ENCODE measurements at regions not wholly inside any gene's neighbourhood (a gene's known extent, or its start where the extent isn't known, plus 50 kb on each side); places are given as distances from the start of the nearest gene placed in this dataset.

GRCh38 chr16:56068314-56068713 is 123.0 kb upstream of the GNAO1 start (continued):
- TF ChIP-seq, protein P1, sequence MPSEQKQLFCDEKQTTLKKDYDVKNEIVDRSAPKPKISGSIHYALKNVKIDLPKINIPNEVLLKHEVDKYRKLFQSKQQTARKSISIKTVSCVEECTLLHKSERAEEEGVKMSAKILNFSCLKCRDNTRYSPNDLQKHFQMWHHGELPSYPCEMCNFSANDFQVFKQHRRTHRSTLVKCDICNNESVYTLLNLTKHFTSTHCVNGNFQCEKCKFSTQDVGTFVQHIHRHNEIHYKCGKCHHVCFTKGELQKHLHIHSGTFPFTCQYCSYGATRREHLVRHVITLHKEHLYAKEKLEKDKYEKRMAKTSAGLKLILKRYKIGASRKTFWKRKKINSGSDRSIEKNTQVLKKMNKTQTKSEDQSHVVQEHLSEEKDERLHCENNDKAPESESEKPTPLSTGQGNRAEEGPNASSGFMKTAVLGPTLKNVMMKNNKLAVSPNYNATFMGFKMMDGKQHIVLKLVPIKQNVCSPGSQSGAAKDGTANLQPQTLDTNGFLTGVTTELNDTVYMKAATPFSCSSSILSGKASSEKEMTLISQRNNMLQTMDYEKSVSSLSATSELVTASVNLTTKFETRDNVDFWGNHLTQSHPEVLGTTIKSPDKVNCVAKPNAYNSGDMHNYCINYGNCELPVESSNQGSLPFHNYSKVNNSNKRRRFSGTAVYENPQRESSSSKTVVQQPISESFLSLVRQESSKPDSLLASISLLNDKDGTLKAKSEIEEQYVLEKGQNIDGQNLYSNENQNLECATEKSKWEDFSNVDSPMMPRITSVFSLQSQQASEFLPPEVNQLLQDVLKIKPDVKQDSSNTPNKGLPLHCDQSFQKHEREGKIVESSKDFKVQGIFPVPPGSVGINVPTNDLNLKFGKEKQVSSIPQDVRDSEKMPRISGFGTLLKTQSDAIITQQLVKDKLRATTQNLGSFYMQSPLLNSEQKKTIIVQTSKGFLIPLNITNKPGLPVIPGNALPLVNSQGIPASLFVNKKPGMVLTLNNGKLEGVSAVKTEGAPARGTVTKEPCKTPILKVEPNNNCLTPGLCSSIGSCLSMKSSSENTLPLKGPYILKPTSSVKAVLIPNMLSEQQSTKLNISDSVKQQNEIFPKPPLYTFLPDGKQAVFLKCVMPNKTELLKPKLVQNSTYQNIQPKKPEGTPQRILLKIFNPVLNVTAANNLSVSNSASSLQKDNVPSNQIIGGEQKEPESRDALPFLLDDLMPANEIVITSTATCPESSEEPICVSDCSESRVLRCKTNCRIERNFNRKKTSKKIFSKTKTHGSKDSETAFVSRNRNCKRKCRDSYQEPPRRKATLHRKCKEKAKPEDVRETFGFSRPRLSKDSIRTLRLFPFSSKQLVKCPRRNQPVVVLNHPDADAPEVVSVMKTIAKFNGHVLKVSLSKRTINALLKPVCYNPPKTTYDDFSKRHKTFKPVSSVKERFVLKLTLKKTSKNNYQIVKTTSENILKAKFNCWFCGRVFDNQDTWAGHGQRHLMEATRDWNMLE (tag by site-specific recombination; conservative IDR thresholded peaks at IDR 0.05; ENCODE audit: low read depth) = no peak
- TF ChIP-seq ZNF350 (tag by site-specific recombination; IDR thresholded peaks at IDR 0.05) (no peak), KLF10 (tag by site-specific recombination; IDR thresholded peaks at IDR 0.05) (no peak), ZNF692 (tag by site-specific recombination; IDR thresholded peaks at IDR 0.05) (no peak), ZNF623 (tag by site-specific recombination; IDR thresholded peaks at IDR 0.05) (no peak), ZSCAN16 (tag by site-specific recombination; IDR thresholded peaks at IDR 0.05) (no peak), ZNF654 (tag by site-specific recombination; IDR thresholded peaks at IDR 0.05; ENCODE audit: low read depth) (no peak), KLF16 (tag by site-specific recombination; IDR thresholded peaks at IDR 0.05) (no peak), ZNF747 (tag by site-specific recombination; IDR thresholded peaks at IDR 0.05) (no peak)

GRCh38 chr16:56067406-56067805 is 123.9 kb upstream of the GNAO1 start:
- POLR2A ChIA-PET = no interaction called here
- CTCF ChIA-PET = interaction anchor here (1.5 kb wide), 1 partner anchor 251 kb away, joined by 3 read pairs; no protein-coding TSS in a partner anchor
- H3K4me3 ChIP-seq (ENCODE audit: low read depth, low read length) = no peak overlapping the region
- no peak overlapping the region for H3K27ac ChIP-seq (ENCODE audit: extremely low read depth, low read depth, low read length)
- no peaks in the 10 kb centered on the region for H3K4me1 ChIP-seq (ENCODE audit: control insufficient read depth, insufficient read depth, low read length)
- no peaks in the 10 kb centered on the region for H3K9me3 ChIP-seq (ENCODE audit: control insufficient read depth, insufficient read depth, low read depth, low read length)
- TF ChIP-seq, protein P2, sequence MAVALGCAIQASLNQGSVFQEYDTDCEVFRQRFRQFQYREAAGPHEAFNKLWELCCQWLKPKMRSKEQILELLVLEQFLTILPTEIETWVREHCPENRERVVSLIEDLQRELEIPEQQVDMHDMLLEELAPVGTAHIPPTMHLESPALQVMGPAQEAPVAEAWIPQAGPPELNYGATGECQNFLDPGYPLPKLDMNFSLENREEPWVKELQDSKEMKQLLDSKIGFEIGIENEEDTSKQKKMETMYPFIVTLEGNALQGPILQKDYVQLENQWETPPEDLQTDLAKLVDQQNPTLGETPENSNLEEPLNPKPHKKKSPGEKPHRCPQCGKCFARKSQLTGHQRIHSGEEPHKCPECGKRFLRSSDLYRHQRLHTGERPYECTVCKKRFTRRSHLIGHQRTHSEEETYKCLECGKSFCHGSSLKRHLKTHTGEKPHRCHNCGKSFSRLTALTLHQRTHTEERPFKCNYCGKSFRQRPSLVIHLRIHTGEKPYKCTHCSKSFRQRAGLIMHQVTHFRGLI (tag by site-specific recombination; IDR thresholded peaks at IDR 0.05) = no peak
- no peak for TF ChIP-seq ZNF707 (tag by site-specific recombination; IDR thresholded peaks at IDR 0.05)
- TF ChIP-seq ZNF571 (tag by site-specific recombination; IDR thresholded peaks at IDR 0.05) = no peak
- H3K36me3 ChIP-seq (ENCODE audit: control insufficient read depth in 2 of 2, insufficient read depth in 1 of 2, low read length in 2 of 2) = no peaks in the 10 kb centered on the region

DNA sequence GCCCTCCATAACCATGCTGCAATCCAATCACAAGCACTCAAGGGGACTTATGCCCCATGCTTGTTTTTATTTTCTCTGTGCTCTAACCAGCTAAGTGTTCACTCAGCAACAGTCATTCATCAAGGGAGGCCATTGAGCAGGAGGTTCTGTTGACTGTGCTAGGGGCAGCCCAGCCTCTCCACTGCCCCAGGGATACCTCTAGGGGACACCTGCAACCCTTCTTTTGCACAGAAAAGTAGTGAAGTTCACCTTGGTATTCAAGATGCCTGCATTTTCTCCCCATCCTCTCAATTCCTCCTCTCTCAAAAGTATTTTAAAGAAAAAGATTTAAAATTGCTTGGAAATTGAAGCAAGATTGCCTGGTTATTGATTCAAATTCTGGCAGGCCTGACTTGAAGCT is 124.7 kb upstream of the GNAO1 start:
- Histone ChIP-seq H3K27ac (ENCODE audit: extremely low read depth, low read depth, low read length) (no peak overlapping the region), H3K9me3 (ENCODE audit: control insufficient read depth, insufficient read depth, low read depth, low read length) (no peaks in the 10 kb centered on the region), H3K4me3 (ENCODE audit: low read depth, low read length) (no peak overlapping the region), H3K4me1 (ENCODE audit: control insufficient read depth, insufficient read depth, low read length) (no peaks in the 10 kb centered on the region), H3K36me3 (ENCODE audit: control insufficient read depth in 2 of 2, insufficient read depth in 1 of 2, low read length in 2 of 2) (no peaks in the 10 kb centered on the region)
- POLR2A ChIA-PET = no interaction called here
- CTCF ChIA-PET = no interaction called here
- TF ChIP-seq ZNF114 (tag by site-specific recombination; IDR thresholded peaks at IDR 0.05) (no peak), ZBTB7A (tag by site-specific recombination; IDR thresholded peaks at IDR 0.05; ENCODE audit: low read depth) (no peak), ZSCAN16 (tag by site-specific recombination; IDR thresholded peaks at IDR 0.05) (no peak), ZNF76 (tag by site-specific recombination; IDR thresholded peaks at IDR 0.05; ENCODE audit: borderline replicate concordance, low read depth) (no peak), GFI1B (tag by site-specific recombination; IDR thresholded peaks at IDR 0.05) (no peak), ZNF561 (tag by site-specific recombination; IDR thresholded peaks at IDR 0.05; ENCODE audit: borderline replicate concordance) (no peak), ZNF660 (tag by site-specific recombination; IDR thresholded peaks at IDR 0.05) (no peak), ZNF202 (tag by site-specific recombination; IDR thresholded peaks at IDR 0.05; ENCODE audit: borderline replicate concordance) (no peak), ZNF776 (tag by site-specific recombination; IDR thresholded peaks at IDR 0.05; ENCODE audit: borderline replicate concordance) (no peak), ZNF529 (tag by site-specific recombination; IDR thresholded peaks at IDR 0.05; ENCODE audit: insufficient replicate concordance) (no peak), RBAK (tag by site-specific recombination; IDR thresholded peaks at IDR 0.05) (no peak), ZNF366 (tag by site-specific recombination; conservative IDR thresholded peaks at IDR 0.05) (no peak), EGR2 (tag by site-specific recombination; IDR thresholded peaks at IDR 0.05; ENCODE audit: low read depth) (no peak), IKZF3 (tag by site-specific recombination; IDR thresholded peaks at IDR 0.05) (no peak), HOXC10 (CRISPR knock-in tag; IDR thresholded peaks at IDR 0.05) (no peak), ZNF629 (tag by site-specific recombination; IDR thresholded peaks at IDR 0.05) (no peak)
